ENCODE measurements at regions not wholly inside any gene's neighbourhood (a gene's known extent, or its start where the extent isn't known, plus 50 kb on each side); places are given as distances from the start of the nearest gene placed in this dataset.

- no peak for TF ChIP-seq CTCF (IDR thresholded peaks at IDR 0.05)
- TF ChIP-seq POLR2A (IDR thresholded peaks at IDR 0.05), result no peak
Observed at GRCh38 chr15:97012986-97013385, 682.5 kb downstream of the NR2F2 start.
